Colon (tissue), 2 donors: ENCODE measurements at regions not wholly inside any gene's neighbourhood (a gene's known extent, or its start where the extent isn't known, plus 50 kb on each side); places are given as distances from the start of the nearest gene placed in this dataset.
"Not testable (repeated sequence)": the region's sequence is repeated elsewhere in the genome, so short reads cannot be mapped to it uniquely, and the experiment has no call there.

Experiments used
- FAIRE-seq: peaks from 2 replicates; lab custom pipeline; 2012; peaks lifted over from hg19 to GRCh38; lab: Jason Lieb, UNC
- donor health status: control.
- donor health status: control.

- FAIRE-seq: no peak
Measured at GRCh38 chr4:91838181-91838861, 465.4 kb upstream of the GRID2 start.

- FAIRE-seq: no peak
Measured at GRCh38 chr4:91840359-91840758, 463.4 kb upstream of the GRID2 start.

GRCh38 chr4:91846233-91846632, 457.5 kb upstream of the GRID2 start:
- no peak for FAIRE-seq

GRCh38 chr4:91851456-91851855, 452.3 kb upstream of the GRID2 start:
- no peak for FAIRE-seq

GRCh38 chr4:91887926-91888325, 415.8 kb upstream of the GRID2 start:
- FAIRE-seq: no peak

GRCh38 chr4:91891217-91891616, 412.5 kb upstream of the GRID2 start:
- not testable (repeated sequence) for FAIRE-seq

- FAIRE-seq: no peak
Measured at GRCh38 chr4:91894006-91894405, 409.8 kb upstream of the GRID2 start.

- FAIRE-seq: no peak
Measured at GRCh38 chr4:91904556-91904955, 399.2 kb upstream of the GRID2 start.

- FAIRE-seq: no peak
Measured at GRCh38 chr4:91909963-91910362, 393.8 kb upstream of the GRID2 start.

- FAIRE-seq: no peak
Measured at GRCh38 chr4:91914176-91914804, 389.5 kb upstream of the GRID2 start.

GRCh38 chr4:91916219-91916618, 387.5 kb upstream of the GRID2 start:
- no peak for FAIRE-seq

- no peak for FAIRE-seq
Measured at GRCh38 chr4:91924625-91925024, 379.1 kb upstream of the GRID2 start.

GRCh38 chr4:91935217-91935616, 368.5 kb upstream of the GRID2 start:
- FAIRE-seq: no peak

- no peak for FAIRE-seq
Measured at GRCh38 chr4:91936311-91936710, 367.5 kb upstream of the GRID2 start.

- FAIRE-seq: no peak
Measured at GRCh38 chr4:91957963-91958362, 345.8 kb upstream of the GRID2 start.

- no peak for FAIRE-seq
Measured at GRCh38 chr4:91958596-91958995, 345.2 kb upstream of the GRID2 start.

GRCh38 chr4:91961504-91961903, 342.3 kb upstream of the GRID2 start:
- no peak for FAIRE-seq

- FAIRE-seq: no peak
Measured at GRCh38 chr4:91963486-91963885, 340.3 kb upstream of the GRID2 start.

- no peak for FAIRE-seq
Measured at GRCh38 chr4:91965166-91965565, 338.6 kb upstream of the GRID2 start.

- no peak for FAIRE-seq
Measured at GRCh38 chr4:91973479-91974153, 330.1 kb upstream of the GRID2 start.

GRCh38 chr4:91984466-91984865, 319.3 kb upstream of the GRID2 start:
- no peak for FAIRE-seq

- no peak for FAIRE-seq
Measured at GRCh38 chr4:91989914-91990313, 313.9 kb upstream of the GRID2 start.

GRCh38 chr4:91990726-91991125, 313.0 kb upstream of the GRID2 start:
- FAIRE-seq: no peak

GRCh38 chr4:91997045-91997444, 306.7 kb upstream of the GRID2 start:
- no peak for FAIRE-seq
